ENCODE measurements at regions not wholly inside any gene's neighbourhood (a gene's known extent, or its start where the extent isn't known, plus 50 kb on each side); places are given as distances from the start of the nearest gene placed in this dataset.

- no peak for DNase-seq
These were observed 75.5 kb upstream of the TLR3 start for GRCh38 chr4:185993328-185993973.

DNA sequence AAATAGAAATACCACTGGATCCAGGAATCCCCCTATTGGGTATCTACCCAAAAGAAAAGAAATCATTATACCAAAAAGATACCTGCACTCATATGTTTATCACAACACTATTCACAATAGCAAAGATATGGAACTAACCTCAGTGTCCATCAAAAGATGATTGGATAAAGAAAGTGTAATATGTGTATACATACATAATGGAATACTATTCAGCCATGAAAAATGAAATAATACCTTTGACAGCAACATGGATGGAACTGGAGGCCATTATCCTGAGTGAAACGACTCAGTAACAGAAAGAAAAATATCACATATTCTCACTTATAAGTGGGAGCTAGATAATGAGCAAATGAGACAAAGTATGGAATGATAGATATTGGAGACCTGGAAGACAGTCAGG lies 74.2 kb upstream of the TLR3 start:
- no peak for DNase-seq

GRCh38 chr4:185995665-185996064 lies 73.3 kb upstream of the TLR3 start:
- no peak for DNase-seq

DNA sequence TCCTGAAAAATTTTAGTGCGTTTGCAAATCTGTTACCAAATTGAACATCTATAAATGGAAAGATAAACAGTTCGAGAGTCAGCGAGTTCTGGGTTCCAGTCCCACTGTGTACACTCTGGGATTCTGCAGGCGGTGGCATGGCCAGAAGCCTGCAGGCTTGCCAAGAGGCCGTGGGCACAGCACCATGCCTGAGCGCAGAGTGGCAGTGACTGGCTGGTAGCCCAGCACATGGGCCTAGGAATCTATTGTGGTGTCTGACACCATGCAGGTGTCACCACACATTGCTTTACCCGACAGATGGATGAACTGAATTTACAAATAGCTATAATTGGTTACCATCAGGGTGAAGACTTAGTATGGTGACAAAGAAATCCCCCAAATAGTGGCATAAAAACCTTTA lies 71.7 kb upstream of the TLR3 start:
- DNase-seq: no peak

DNA sequence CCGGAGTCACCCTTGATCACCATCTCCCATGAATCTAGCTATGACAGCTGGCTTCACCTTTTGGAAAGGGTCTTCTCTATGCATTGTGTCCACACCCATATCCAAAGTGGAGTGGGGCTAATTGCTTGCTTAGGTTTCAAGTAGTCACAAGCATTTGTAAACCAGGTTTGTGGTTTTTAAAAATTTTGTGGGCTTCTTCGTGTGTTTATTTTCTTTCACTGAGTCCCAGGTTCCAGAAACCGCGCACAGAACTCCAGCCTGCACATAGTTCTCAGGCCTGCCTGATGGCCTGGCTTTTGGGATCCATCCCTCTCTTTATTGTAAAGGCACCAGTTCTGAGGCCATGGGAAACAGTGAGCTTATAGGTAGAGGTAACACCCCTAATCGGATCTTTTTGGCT lies 70.2 kb upstream of the TLR3 start:
- no peak for DNase-seq

GRCh38 chr4:185999207-185999606 lies 69.7 kb upstream of the TLR3 start:
- no peak for DNase-seq

GRCh38 chr4:186002853-186003252 lies 66.1 kb upstream of the TLR3 start:
- no peak for DNase-seq

- DNase-seq: no peak
These were observed 65.2 kb upstream of the TLR3 start for GRCh38 chr4:186003746-186004145.

DNA sequence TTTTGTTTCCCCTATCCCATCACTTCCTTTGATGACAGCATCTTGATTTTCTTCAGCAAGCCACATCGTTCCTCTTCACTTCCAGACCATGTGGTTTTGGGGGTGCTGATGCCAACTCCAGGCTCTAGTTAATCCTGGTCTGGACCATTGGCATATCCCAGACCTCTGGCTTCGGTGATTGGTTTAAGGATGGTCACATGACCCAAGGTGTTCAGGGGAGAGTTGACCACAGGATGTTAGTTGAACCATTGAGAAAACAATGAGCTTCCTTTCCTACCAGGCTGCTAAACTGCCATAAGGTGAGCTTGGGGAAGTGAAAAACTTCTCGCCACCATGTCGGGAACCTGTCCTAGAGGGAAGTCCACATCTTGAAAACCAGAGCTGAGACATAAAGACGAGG lies 60.9 kb upstream of the TLR3 start:
- DNase-seq: no peak

DNA sequence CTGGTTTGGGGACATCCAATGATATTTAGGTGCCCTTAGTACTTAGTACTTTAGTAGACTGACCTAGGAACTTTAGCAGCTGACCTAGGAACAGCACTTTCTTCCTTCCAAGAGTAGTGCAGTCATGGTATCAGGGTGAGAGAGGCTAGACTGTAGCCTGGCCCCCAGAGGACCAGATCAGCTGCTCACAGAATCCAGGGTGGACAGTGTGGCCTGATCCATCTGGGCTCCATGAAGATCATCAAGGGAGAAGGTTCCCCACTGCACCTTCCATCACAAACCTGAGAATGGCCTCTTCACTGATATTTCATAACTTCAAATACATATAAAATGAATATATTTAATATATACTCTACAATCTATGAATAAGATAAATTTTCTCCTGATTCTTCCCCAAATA lies 59.0 kb upstream of the TLR3 start:
- DNase-seq: no peak

DNA sequence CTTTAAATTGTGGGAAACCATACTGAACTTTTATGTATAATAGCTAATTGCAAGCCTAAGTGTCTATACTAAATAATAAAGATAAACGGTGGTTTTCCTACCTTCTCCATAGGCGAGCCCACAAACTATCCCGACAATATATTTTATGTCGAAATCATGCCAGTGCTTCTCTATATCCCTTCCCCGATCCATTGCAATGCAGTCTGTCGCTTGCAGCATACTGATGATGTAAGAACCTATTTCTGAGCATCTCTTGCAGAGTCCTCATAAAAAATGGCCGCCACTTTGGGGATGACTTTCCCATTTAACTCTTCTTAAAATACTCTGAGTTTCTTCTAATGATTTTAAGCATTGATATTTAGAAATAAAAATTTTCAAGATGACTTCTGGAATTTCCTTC lies 58.1 kb upstream of the TLR3 start:
- DNase-seq: no peak

DNA sequence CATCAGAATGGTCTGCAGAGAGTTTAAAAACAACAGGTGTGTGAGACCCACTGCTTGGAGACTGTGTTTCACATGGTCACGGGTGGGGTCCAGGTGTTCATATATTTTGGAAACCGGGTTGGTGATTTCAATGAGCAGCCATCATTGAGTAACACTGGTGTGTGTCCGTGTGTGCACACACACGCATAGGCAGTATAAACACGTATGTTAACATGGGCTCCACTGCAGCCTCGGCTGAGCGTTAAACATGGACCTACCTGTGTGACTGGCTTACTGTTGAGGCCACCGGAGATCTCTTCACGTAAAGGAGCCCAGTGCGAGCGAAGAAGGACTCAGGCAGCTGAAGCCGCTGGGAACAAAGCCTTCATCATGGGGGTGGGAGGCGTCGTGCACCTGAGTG lies 56.9 kb upstream of the TLR3 start:
- no peak for DNase-seq

DNA sequence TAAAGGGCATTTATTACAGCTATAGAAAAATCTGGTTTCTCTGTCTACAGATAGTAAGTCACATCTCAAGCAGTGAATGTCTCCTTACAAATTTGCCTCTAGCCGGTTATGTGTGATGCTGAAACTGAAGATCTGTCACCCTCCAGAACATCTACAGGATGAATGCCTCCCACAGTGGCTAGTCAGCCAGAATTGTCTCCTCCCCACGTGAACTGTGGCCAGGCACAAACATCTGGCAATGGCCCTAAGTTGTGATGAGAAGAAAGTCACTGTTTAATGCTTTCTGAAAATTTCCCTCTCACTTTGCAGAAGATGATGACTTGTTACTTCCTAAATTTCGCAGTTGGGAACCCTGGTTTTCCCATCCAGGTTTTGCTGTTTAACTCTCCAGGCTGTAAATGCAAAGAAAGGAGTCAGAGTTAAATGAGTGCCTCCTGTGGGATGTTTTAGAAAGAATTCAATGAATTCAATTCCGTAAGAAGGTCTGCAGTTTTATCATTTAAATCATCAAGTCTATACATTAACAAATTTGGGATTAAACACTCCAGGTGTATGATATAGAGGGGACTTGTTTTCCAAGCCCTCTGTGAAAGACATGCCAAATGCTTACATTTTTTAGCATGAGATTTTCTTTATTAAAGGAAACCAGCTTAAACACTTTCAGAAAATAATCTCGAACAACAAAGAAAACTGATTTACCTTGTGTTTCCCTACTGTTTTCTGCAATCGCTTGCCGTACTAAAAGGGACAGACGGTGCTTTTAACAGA lies 55.4 kb upstream of the TLR3 start:
- DNase-seq: no peak

GRCh38 chr4:186015212-186015817 lies 53.6 kb upstream of the TLR3 start:
- no peak for DNase-seq

GRCh38 chr4:186016796-186017195 lies 52.2 kb upstream of the TLR3 start:
- DNase-seq: no peak

GRCh38 chr4:186017801-186018200 lies 51.2 kb upstream of the TLR3 start:
- DNase-seq: no peak

- DNase-seq: no peak
These were observed 50.7 kb upstream of the TLR3 start for GRCh38 chr4:186018261-186018660.

DNA sequence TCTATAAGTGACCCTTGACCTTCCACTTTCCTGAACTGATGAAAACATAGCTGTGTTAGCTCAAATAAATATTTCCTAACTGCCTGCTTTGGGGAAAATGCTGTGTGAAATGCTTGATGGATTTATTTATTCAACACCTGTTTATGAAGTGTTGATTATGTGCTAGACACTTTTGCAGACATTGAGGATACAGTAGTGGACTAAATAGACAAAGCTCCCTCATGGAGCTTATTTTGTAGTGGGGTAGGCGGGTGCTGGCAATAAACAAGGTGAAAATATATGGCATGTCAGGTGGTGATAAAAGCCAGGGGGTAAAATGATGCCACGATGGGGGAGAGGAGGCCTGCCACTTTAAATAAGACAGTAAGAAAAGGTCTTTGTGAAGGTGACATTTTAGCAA lies 50.2 kb upstream of the TLR3 start:
- no peak for DNase-seq
